Stimulated activated naive CD8-positive, alpha-beta T cell treated with anti-CD3 and anti-CD28 coated beads, Interleukin-15, Interleukin-2, amounts not matched to agents 100 ng/mL and 50 ng/mL, for 24 hours (primary cell): ENCODE measurements at regions not wholly inside any gene's neighbourhood (a gene's known extent, or its start where the extent isn't known, plus 50 kb on each side); places are given as distances from the start of the nearest gene placed in this dataset.
"Not testable (repeated sequence)": the region's sequence is repeated elsewhere in the genome, so short reads cannot be mapped to it uniquely, and the experiment has no call there.

Experiments
- H3K27ac Mint-ChIP-seq: one replicate; pipeline ENCODE4 v1.8.0; 2021; ENCODE audit warnings: mild to moderate bottlenecking, mixed read lengths
- H3K27me3 Mint-ChIP-seq: one replicate; pipeline ENCODE4 v1.8.0; 2021; ENCODE audit warnings: mixed read lengths
- H3K36me3 Mint-ChIP-seq: one replicate; pipeline ENCODE4 v1.8.0; 2021; ENCODE audit warnings: low read depth, mixed read lengths
- H3K4me1 Mint-ChIP-seq: one replicate; pipeline ENCODE4 v1.8.0; 2021; ENCODE audit warnings: low read depth, mixed read lengths
- H3K4me3 Mint-ChIP-seq: one replicate; pipeline ENCODE4 v1.8.0; 2021; ENCODE audit warnings: mild to moderate bottlenecking, mixed read lengths
- H3K9me3 Mint-ChIP-seq: one replicate; pipeline ENCODE4 v1.8.0; 2021; ENCODE audit warnings: mixed read lengths

- Mint-ChIP-seq H3K36me3 (no peaks in the 10 kb centered on the region), H3K4me3 (no peak overlapping the region), H3K27me3 (no peaks in the 10 kb centered on the region), H3K4me1 (no peaks in the 10 kb centered on the region), H3K27ac (no peak overlapping the region), H3K9me3 (no peaks in the 10 kb centered on the region)
Observed at GRCh38 chr5:135179308-135179980, 145.4 kb upstream of the PITX1 start.

- no peaks in the 10 kb centered on the region for H3K36me3 Mint-ChIP-seq
Observed at GRCh38 chr5:135178476-135179155, 144.6 kb upstream of the PITX1 start.

GRCh38 chr5:135177591-135177990, 143.6 kb upstream of the PITX1 start:
- peaks cover 7% of the 10 kb centered on the region for H3K27me3 Mint-ChIP-seq
- H3K4me1 Mint-ChIP-seq, result no peaks in the 10 kb centered on the region
- H3K27ac Mint-ChIP-seq, result no peak overlapping the region
- no peak overlapping the region for H3K4me3 Mint-ChIP-seq
- H3K36me3 Mint-ChIP-seq, result no peaks in the 10 kb centered on the region
- no peaks in the 10 kb centered on the region for H3K9me3 Mint-ChIP-seq

More at GRCh38 chr5:135178476-135179155, 144.6 kb upstream of the PITX1 start:
- H3K4me1 Mint-ChIP-seq, result no peaks in the 10 kb centered on the region
- no peaks in the 10 kb centered on the region for H3K27me3 Mint-ChIP-seq
- H3K4me3 Mint-ChIP-seq, result no peak overlapping the region
- H3K9me3 Mint-ChIP-seq, result no peaks in the 10 kb centered on the region
- H3K27ac Mint-ChIP-seq, result no peak overlapping the region

- Mint-ChIP-seq H3K9me3 (no peaks in the 10 kb centered on the region), H3K4me3 (no peak overlapping the region), H3K36me3 (no peaks in the 10 kb centered on the region), H3K4me1 (no peaks in the 10 kb centered on the region), H3K27ac (no peak overlapping the region), H3K27me3 (peaks cover 12% of the 10 kb centered on the region)
Observed at GRCh38 chr5:135176991-135177390, 143.0 kb upstream of the PITX1 start.

- Mint-ChIP-seq H3K27ac (no peak overlapping the region), H3K4me3 (no peak overlapping the region), H3K27me3 (peaks cover 27% of the 10 kb centered on the region), H3K4me1 (no peaks in the 10 kb centered on the region), H3K36me3 (no peaks in the 10 kb centered on the region), H3K9me3 (no peaks in the 10 kb centered on the region)
Observed at GRCh38 chr5:135174315-135175096, 140.5 kb upstream of the PITX1 start.

GRCh38 chr5:135173662-135174290, 139.7 kb upstream of the PITX1 start:
- no peaks in the 10 kb centered on the region for H3K36me3 Mint-ChIP-seq
- no peaks in the 10 kb centered on the region for H3K4me1 Mint-ChIP-seq
- H3K27ac Mint-ChIP-seq, result no peak overlapping the region
- no peak overlapping the region for H3K4me3 Mint-ChIP-seq
- H3K9me3 Mint-ChIP-seq, result no peaks in the 10 kb centered on the region
- peaks cover 29% of the 10 kb centered on the region for H3K27me3 Mint-ChIP-seq

- H3K27me3 Mint-ChIP-seq, result peaks cover 39% of the 10 kb centered on the region
- no peaks in the 10 kb centered on the region for H3K9me3 Mint-ChIP-seq
- no peaks in the 10 kb centered on the region for H3K36me3 Mint-ChIP-seq
- H3K27ac Mint-ChIP-seq, result no peak overlapping the region
- H3K4me3 Mint-ChIP-seq, result no peak overlapping the region
- H3K4me1 Mint-ChIP-seq, result no peaks in the 10 kb centered on the region
Observed at GRCh38 chr5:135172718-135173117, 138.7 kb upstream of the PITX1 start.

GRCh38 chr5:135171336-135171735, 137.3 kb upstream of the PITX1 start:
- no peak overlapping the region for H3K27ac Mint-ChIP-seq
- peaks cover 46% of the 10 kb centered on the region for H3K27me3 Mint-ChIP-seq
- H3K4me1 Mint-ChIP-seq, result no peaks in the 10 kb centered on the region
- H3K4me3 Mint-ChIP-seq, result no peak overlapping the region
- no peaks in the 10 kb centered on the region for H3K36me3 Mint-ChIP-seq
- H3K9me3 Mint-ChIP-seq, result no peaks in the 10 kb centered on the region

- peaks cover 51% of the 10 kb centered on the region for H3K27me3 Mint-ChIP-seq
- no peaks in the 10 kb centered on the region for H3K4me1 Mint-ChIP-seq
- no peaks in the 10 kb centered on the region for H3K9me3 Mint-ChIP-seq
- no peak overlapping the region for H3K4me3 Mint-ChIP-seq
- no peak overlapping the region for H3K27ac Mint-ChIP-seq
- H3K36me3 Mint-ChIP-seq, result no peaks in the 10 kb centered on the region
Observed at GRCh38 chr5:135170500-135170899, 136.5 kb upstream of the PITX1 start.

GRCh38 chr5:135169753-135170152, 135.7 kb upstream of the PITX1 start:
- Mint-ChIP-seq H3K36me3 (no peaks in the 10 kb centered on the region), H3K27me3 (peaks cover 52% of the 10 kb centered on the region), H3K4me1 (no peaks in the 10 kb centered on the region), H3K9me3 (no peaks in the 10 kb centered on the region), H3K4me3 (no peak overlapping the region), H3K27ac (no peak overlapping the region)

GRCh38 chr5:135167634-135168033, 133.6 kb upstream of the PITX1 start:
- H3K36me3 Mint-ChIP-seq, result no peaks in the 10 kb centered on the region
- H3K27me3 Mint-ChIP-seq, result peaks cover 50% of the 10 kb centered on the region
- H3K4me1 Mint-ChIP-seq, result no peaks in the 10 kb centered on the region
- no peak overlapping the region for H3K27ac Mint-ChIP-seq
- H3K4me3 Mint-ChIP-seq, result no peak overlapping the region
- no peaks in the 10 kb centered on the region for H3K9me3 Mint-ChIP-seq

GRCh38 chr5:135164873-135165614, 131.0 kb upstream of the PITX1 start:
- not testable (repeated sequence) for H3K36me3 Mint-ChIP-seq, H3K4me1 Mint-ChIP-seq, H3K9me3 Mint-ChIP-seq, H3K27ac Mint-ChIP-seq, H3K4me3 Mint-ChIP-seq
- H3K27me3 Mint-ChIP-seq, result peaks cover 36% of the 10 kb centered on the region

GRCh38 chr5:135163964-135164363, 129.9 kb upstream of the PITX1 start:
- Mint-ChIP-seq H3K4me1 (no peaks in the 10 kb centered on the region), H3K4me3 (no peak overlapping the region), H3K9me3 (peaks cover 13% of the 10 kb centered on the region), H3K36me3 (no peaks in the 10 kb centered on the region), H3K27ac (no peak overlapping the region), H3K27me3 (peaks cover 39% of the 10 kb centered on the region)

- Mint-ChIP-seq H3K4me3 (no peak overlapping the region), H3K27ac (no peak overlapping the region)
Observed at GRCh38 chr5:135163391-135163790, 129.4 kb upstream of the PITX1 start.

More at GRCh38 chr5:135163391-135163790, 129.4 kb upstream of the PITX1 start:
- Mint-ChIP-seq H3K36me3 (no peaks in the 10 kb centered on the region), H3K27me3 (peaks cover 33% of the 10 kb centered on the region), H3K9me3 (peaks cover 19% of the 10 kb centered on the region), H3K4me1 (no peaks in the 10 kb centered on the region)
